Endothelial cell of umbilical vein (primary cell): ENCODE measurements at regions not wholly inside any gene's neighbourhood (a gene's known extent, or its start where the extent isn't known, plus 50 kb on each side); places are given as distances from the start of the nearest gene placed in this dataset.

Experiments
- BruUV-seq: library from RNA; stranded (reverse); fragments of 400-500 nt; replicated peaks from 2 replicates; lab custom pipeline; 2021; lab: Mats Ljungman, UMichigan
- CTCF ChIA-PET: fragments of 300-600, 350-600 bp; sonication (Branson Sonifier 250); formaldehyde crosslinking; loops from one replicate; lab custom pipeline; 2021; ENCODE audit warnings: antibody characterized with exemption, inconsistent platforms; lab: Charles Lee
- POLR2A ChIA-PET: fragments of 300-600, 350-600 bp; sonication (Branson Sonifier 250); formaldehyde crosslinking; loops from one replicate; lab custom pipeline; 2021; ENCODE audit warnings: antibody characterized with exemption, inconsistent platforms; lab: Charles Lee
- DNase-seq: peaks from one replicate; pipeline ENCODE4 v3.0.0-alpha.2; 2011; ENCODE audit warnings: low read depth, low spot score
- FAIRE-seq: peaks from 2 replicates; lab custom pipeline; 2011; peaks lifted over from hg19 to GRCh38; lab: Jason Lieb, UNC
- H2AFZ ChIP-seq: 2 replicates; pipeline ENCODE4 v1.6.0; 2012; ENCODE audit warnings: low read depth, low read length, control low read depth, inconsistent platforms
- H3K27ac ChIP-seq: 2 replicates; pipeline ENCODE4 v1.5.1; 2011; ENCODE audit warnings: low read depth, mild to moderate bottlenecking, control low read depth, low read length, moderate library complexity; ENCODE audit not compliant: insufficient read depth
- H3K27me3 ChIP-seq, 2 experiments: 2 replicates each; pipeline versions ENCODE4 v1.6.0 to v1.6.1; 2011; ENCODE audit warnings: low read length in 2 of 2, mixed read lengths in 1 of 2; ENCODE audit not compliant: control insufficient read depth in 2 of 2, insufficient read depth in 2 of 2
- H3K36me3 ChIP-seq, 2 experiments: 2 replicates in 1 of 2; 3 replicates in 1 of 2; pipeline ENCODE4 v1.5.1; 2011; ENCODE audit warnings: low read length in 2 of 2, mild to moderate bottlenecking in 1 of 2, moderate library complexity in 1 of 2; ENCODE audit not compliant: control insufficient read depth in 2 of 2, insufficient read depth in 2 of 2; ENCODE audit errors: extremely low read depth in 1 of 2
- H3K4me1 ChIP-seq: 3 replicates; pipeline ENCODE4 v1.5.1; 2011; ENCODE audit warnings: mild to moderate bottlenecking, low read length; ENCODE audit not compliant: control insufficient read depth, insufficient read depth; ENCODE audit errors: extremely low read depth
- H3K4me2 ChIP-seq: 2 replicates; pipeline ENCODE4 v1.6.1; 2011; ENCODE audit warnings: low read length, control low read depth, mixed read lengths; ENCODE audit not compliant: insufficient read depth
- H3K4me3 ChIP-seq, 3 experiments: fragments of 200-600 bp in 1 of 3; sonication (generic), shearing (Covaris generic) in 1 of 3; replicated peaks in 1 of 3; 2 replicates each; pipeline ENCODE4 v1.5.1; 2011 to 2016; ENCODE audit warnings: control low read depth in 3 of 3, low read length in 3 of 3, mild to moderate bottlenecking in 2 of 3, inconsistent platforms in 1 of 3, low read depth in 1 of 3, moderate library complexity in 1 of 3; ENCODE audit not compliant: insufficient read depth in 1 of 3
- H3K79me2 ChIP-seq: 2 replicates; pipeline ENCODE4 v1.6.0; 2012; ENCODE audit warnings: low read length, inconsistent platforms; ENCODE audit not compliant: control insufficient read depth, insufficient read depth
- H3K9ac ChIP-seq: replicated peaks from 2 replicates; pipeline ENCODE3; 2011; ENCODE audit warnings: low read length, control low read depth; ENCODE audit not compliant: insufficient read depth; ENCODE audit errors: extremely low read depth
- H3K9me1 ChIP-seq: replicated peaks from 3 replicates; pipeline ENCODE4 v1.6.0; 2011; ENCODE audit warnings: mild to moderate bottlenecking, low read length; ENCODE audit not compliant: control insufficient read depth, insufficient read depth; ENCODE audit errors: extremely low read depth
- H3K9me3 ChIP-seq: replicated peaks from 2 replicates; pipeline ENCODE4 v1.5.1; 2012; ENCODE audit warnings: low read length, inconsistent platforms; ENCODE audit not compliant: control insufficient read depth, insufficient read depth
- H4K20me1 ChIP-seq: replicated peaks from 2 replicates; pipeline ENCODE3; 2011; ENCODE audit warnings: mild to moderate bottlenecking, low read length; ENCODE audit not compliant: control insufficient read depth, insufficient read depth; ENCODE audit errors: extremely low read depth
- CTCF ChIP-seq, 2 donors: IDR thresholded peaks; 1 replicate in 1 of 2; 2 replicates in 1 of 2; pipeline ENCODE4 v1.5.1; 2011; ENCODE audit warnings: low read length in 2 of 2, mild to moderate bottlenecking in 2 of 2, moderate library complexity in 2 of 2, control low read depth in 1 of 2, inconsistent platforms in 1 of 2, low read depth in 1 of 2; ENCODE audit not compliant: insufficient read depth in 1 of 2; ENCODE audit errors: extremely low read depth in 1 of 2
- EZH2 ChIP-seq: IDR thresholded peaks from 2 replicates; pipeline ENCODE4 v1.6.1; 2012; ENCODE audit warnings: borderline replicate concordance, low read depth, mild to moderate bottlenecking, moderate library complexity, low read length, inconsistent platforms; ENCODE audit not compliant: severe bottlenecking
- FOS ChIP-seq: IDR thresholded peaks from 2 replicates; pipeline ENCODE4 v1.6.1; 2011; ENCODE audit warnings: mild to moderate bottlenecking, low read length, moderate library complexity, borderline replicate concordance; ENCODE audit not compliant: insufficient read depth
- GATA2 ChIP-seq: IDR thresholded peaks from 2 replicates; pipeline ENCODE4 v1.7.0; 2011; ENCODE audit warnings: low read depth, mild to moderate bottlenecking, moderate library complexity, mixed read lengths, low read length; ENCODE audit not compliant: insufficient read length, insufficient read depth
- JUN ChIP-seq: IDR thresholded peaks from 2 replicates; pipeline ENCODE4 v1.6.1; 2011; ENCODE audit warnings: borderline replicate concordance, low read depth; ENCODE audit not compliant: insufficient read length, insufficient read depth
- MAX ChIP-seq: IDR thresholded peaks from 2 replicates; pipeline ENCODE4 v1.6.1; 2011; ENCODE audit not compliant: insufficient read depth, insufficient read length
- MYC ChIP-seq: IDR thresholded peaks from one replicate; pipeline ENCODE4 v1.6.1; 2011; ENCODE audit warnings: mild to moderate bottlenecking, low read depth, low read length
- POLR2A ChIP-seq: IDR thresholded peaks from 2 replicates; pipeline ENCODE4 v1.6.1; 2012; ENCODE audit warnings: low read depth, mild to moderate bottlenecking, control low read depth, low read length
- POLR2AphosphoS5 ChIP-seq: IDR thresholded peaks from 2 replicates; pipeline ENCODE4 v1.6.1; 2012; ENCODE audit warnings: low read depth, mild to moderate bottlenecking, control low read depth, low read length, moderate library complexity; ENCODE audit not compliant: insufficient read depth
- dilution Hi-C: fragments of 300-500 bp; cut with MboI; formaldehyde crosslinking; loops from one replicate; pipeline ENCODE4 v1.15.0; 2019; ENCODE audit warnings: low sequenced_read_pairs; ENCODE audit not compliant: extremely low pct_ligation_motif_present
- intact Hi-C: fragments of 100-400 bp; cut with micrococcal nuclease; formaldehyde crosslinking; loops from one replicate; pipeline ENCODE4 v1.10.0; 2022

GRCh38 chr18:22560797-22561196 is 143.1 kb upstream of the CTAGE1 start:
- Histone ChIP-seq H3K9me1 (no peaks in the 10 kb centered on the region), H3K9ac (peak overlapping the region; percentile 89), H3K4me1 (peaks cover 60% of the 10 kb centered on the region), H3K79me2 (peaks cover 2% of the 10 kb centered on the region), H3K4me2 (peak overlapping the region; percentile 82), H3K27me3 (no peaks in the 10 kb centered on the region), H4K20me1 (no peaks in the 10 kb centered on the region), H3K9me3 (no peaks in the 10 kb centered on the region), H2AFZ (peak overlapping the region; percentile 28), H3K4me3 (peak overlapping the region; percentile 4 to 38 (median 24)), H3K27ac (peak overlapping the region; percentile 87), H3K36me3 (no peaks in the 10 kb centered on the region)
- CTCF ChIA-PET: interaction anchor here (1.0 to 8.7 kb wide), 6 partner anchors 89 to 563 kb away, joined by 3 to 144 read pairs (median 7); partner anchors contain the start of gene GATA6
- no TSS peak for BruUV-seq
- POLR2A ChIA-PET: no interaction called here
- DNase-seq: peak; percentile 52
- intact Hi-C loops: loop anchor here (1.0 to 5.0 kb wide), 4 partner anchors 128 to 368 kb away; no protein-coding TSS in a partner anchor
- no peak for FAIRE-seq
- dilution Hi-C loops: loop anchor here (10.0 kb wide), 1 partner anchor 386 kb away; no protein-coding TSS in a partner anchor
- TF ChIP-seq POLR2AphosphoS5 (no peak), EZH2 (no peak), JUN (no peak), MYC (no peak), FOS (no peak), MAX (no peak)

- H3K4me1 ChIP-seq: peaks cover 41% of the 10 kb centered on the region
- dilution Hi-C loops: loop anchor here (10.0 kb wide), 1 partner anchor 388 kb away; no protein-coding TSS in a partner anchor
- H3K9ac ChIP-seq: peak overlapping the region; percentile 70
- peak overlapping the region; percentile 64 for H2AFZ ChIP-seq
- H4K20me1 ChIP-seq: no peaks in the 10 kb centered on the region
- CTCF ChIA-PET: interaction anchor here (0.5 to 8.7 kb wide), 80 partner anchors 11 to 665 kb away, joined by 3 to 144 read pairs (median 4); partner anchors contain the start of gene GATA6
- H3K9me3 ChIP-seq: no peaks in the 10 kb centered on the region
- peak; percentile 95 for DNase-seq
- no peaks in the 10 kb centered on the region for H3K9me1 ChIP-seq
- H3K36me3 ChIP-seq: no peaks in the 10 kb centered on the region
- POLR2A ChIA-PET: interaction anchor here (0.6 to 1.6 kb wide), 2 partner anchors 389 to 394 kb away, joined by 4 to 6 read pairs; partner anchors contain the start of gene GATA6
- FAIRE-seq: peak; percentile 87
- intact Hi-C loops: loop anchor here (1.0 to 5.0 kb wide), 11 partner anchors 106 to 666 kb away; partner anchors contain the start of gene GATA6
- peaks cover 2% of the 10 kb centered on the region for H3K79me2 ChIP-seq
- BruUV-seq: no TSS peak
- H3K27ac ChIP-seq: peak overlapping the region; percentile 15
- no peak for TF ChIP-seq MAX
- peak; percentile 18 for TF ChIP-seq JUN
- no peak for TF ChIP-seq FOS
- TF ChIP-seq EZH2: no peak
- peak; percentile 18 for TF ChIP-seq POLR2AphosphoS5
- TF ChIP-seq MYC: no peak
- no peak for TF ChIP-seq POLR2A
- TF ChIP-seq GATA2: peak; percentile 27
- peak; percentile 60 to 68 for TF ChIP-seq CTCF (IDR thresholded peaks at IDR 0.05; ENCODE audit: extremely low read depth in 1 of 2, insufficient read depth in 1 of 2, low read depth in 1 of 2, low read length in 2 of 2)
- peak overlapping the region in 2 of 3 experiments; percentile 3 to 47 for H3K4me3 ChIP-seq
- H3K4me2 ChIP-seq: peak overlapping the region; percentile 83
- H3K27me3 ChIP-seq: no peaks in the 10 kb centered on the region
Observed at GRCh38 chr18:22563164-22563583, 145.5 kb upstream of the CTAGE1 start.
